HEK293T (cell line): ENCODE measurements at regions not wholly inside any gene's neighbourhood (a gene's known extent, or its start where the extent isn't known, plus 50 kb on each side); places are given as distances from the start of the nearest gene placed in this dataset.

ENCODE experiments used
- CTCF ChIA-PET: fragments of 350-600 bp; formaldehyde crosslinking; extraction: SDS; loops from one replicate; lab custom pipeline; 2021; ENCODE audit warnings: antibody characterized with exemption, inconsistent platforms; lab: Yijun Ruan, JAX
- POLR2A ChIA-PET: fragments of 350-600 bp; formaldehyde crosslinking; extraction: SDS; loops from one replicate; lab custom pipeline; 2020; ENCODE audit warnings: antibody characterized with exemption, inconsistent platforms; lab: Yijun Ruan, JAX
- DNase-seq: peaks from one replicate; pipeline ENCODE4 v3.0.0; 2012; ENCODE audit warnings: mixed read lengths; ENCODE audit errors: extremely low spot score
- ARNT ChIP-seq: fragments of 450-650 bp; IDR thresholded peaks from 2 replicates; pipeline ENCODE4 v1.6.1; 2017; ENCODE audit warnings: mild to moderate bottlenecking
- BHLHE40 ChIP-seq: fragments of 450-650 bp; IDR thresholded peaks from 2 replicates; pipeline ENCODE4 v1.6.1; 2016; ENCODE audit warnings: mild to moderate bottlenecking, moderate library complexity, borderline replicate concordance
- CTBP1 ChIP-seq: fragments of 450-650 bp; IDR thresholded peaks from 2 replicates; pipeline ENCODE4 v1.6.1; 2016; ENCODE audit warnings: borderline replicate concordance
- ELF4 ChIP-seq: fragments of 450-650 bp; IDR thresholded peaks from 2 replicates; pipeline ENCODE4 v1.6.1; 2017; ENCODE audit warnings: antibody characterized with exemption
- FOXA1 ChIP-seq: fragments of 450-650 bp; IDR thresholded peaks from 2 replicates; pipeline ENCODE4 v1.6.1; 2016; ENCODE audit warnings: mild to moderate bottlenecking
- FOXK2 ChIP-seq: fragments of 450-650 bp; IDR thresholded peaks from 2 replicates; pipeline ENCODE4 v1.6.1; 2016; ENCODE audit warnings: mild to moderate bottlenecking
- FOXM1 ChIP-seq: fragments of 450-650 bp; IDR thresholded peaks from 2 replicates; pipeline ENCODE4 v1.6.1; 2017; ENCODE audit warnings: mild to moderate bottlenecking, borderline replicate concordance
- HDGF ChIP-seq: fragments of 450-650 bp; IDR thresholded peaks from 2 replicates; pipeline ENCODE4 v1.6.1; 2017; ENCODE audit warnings: antibody characterized with exemption, borderline replicate concordance
- L3MBTL2 ChIP-seq: fragments of 450-650 bp; conservative IDR thresholded peaks from 2 replicates; pipeline ENCODE4 v1.6.1; 2016; ENCODE audit warnings: mild to moderate bottlenecking
- LEF1 ChIP-seq: fragments of 450-650 bp; IDR thresholded peaks from 2 replicates; pipeline ENCODE4 v1.6.1; 2017; ENCODE audit warnings: mild to moderate bottlenecking, borderline replicate concordance
- NFRKB ChIP-seq: fragments of 450-650 bp; IDR thresholded peaks from 2 replicates; pipeline ENCODE4 v1.6.1; 2016; ENCODE audit warnings: mild to moderate bottlenecking, moderate library complexity
- SP1 ChIP-seq: fragments of 450-650 bp; IDR thresholded peaks from 2 replicates; pipeline ENCODE4 v1.6.1; 2017
- SUZ12 ChIP-seq: fragments of 450-650 bp; IDR thresholded peaks from 2 replicates; pipeline ENCODE4 v1.6.1; 2016; ENCODE audit warnings: mild to moderate bottlenecking
- TARDBP ChIP-seq: fragments of 450-650 bp; IDR thresholded peaks from 2 replicates; pipeline ENCODE4 v1.6.1; 2016
- ZNF384 ChIP-seq: fragments of 450-650 bp; IDR thresholded peaks from 2 replicates; pipeline ENCODE4 v1.6.1; 2016
- TF ChIP-seq, protein P1 (sequence below): fragments of 450-650 bp; IDR thresholded peaks from 2 replicates; pipeline ENCODE4 v1.6.1; 2016

DNA sequence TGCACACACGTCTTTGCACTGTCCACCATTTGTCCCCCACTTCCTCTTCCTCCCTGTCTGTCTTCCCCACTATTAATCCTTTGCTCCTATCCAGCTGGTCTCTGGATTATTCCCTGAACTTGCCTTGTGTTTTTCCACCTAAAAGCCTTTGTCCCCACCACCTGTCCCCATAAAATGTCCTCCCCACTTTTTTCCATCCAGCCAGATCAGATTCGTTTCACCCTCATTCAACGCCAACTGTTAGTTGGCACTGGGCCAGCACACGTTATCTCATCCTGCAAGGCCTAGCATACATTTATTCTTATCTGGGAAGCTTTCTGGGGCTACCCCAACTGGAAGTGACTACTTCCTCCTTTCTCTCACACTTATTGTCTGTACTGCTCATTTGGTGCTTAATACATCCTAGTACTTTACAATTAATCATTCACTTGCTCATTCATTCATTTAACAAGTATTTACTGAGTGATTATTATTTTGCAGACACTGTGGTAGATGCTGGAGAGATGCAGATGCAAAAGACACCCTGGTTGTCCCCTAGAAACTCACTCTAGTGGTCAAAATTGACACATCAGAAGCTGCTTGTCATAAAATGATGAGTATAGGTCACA is 96.2 kb downstream of the RASSF10 start:
- TF ChIP-seq FOXK2 (no peak), L3MBTL2 (no peak), LEF1 (no peak), FOXA1 (no peak), SUZ12 (no peak), CTBP1 (no peak), NFRKB (no peak), ELF4 (no peak), HDGF (no peak), BHLHE40 (no peak), FOXM1 (no peak), ARNT (no peak)
- TF ChIP-seq, protein P1, sequence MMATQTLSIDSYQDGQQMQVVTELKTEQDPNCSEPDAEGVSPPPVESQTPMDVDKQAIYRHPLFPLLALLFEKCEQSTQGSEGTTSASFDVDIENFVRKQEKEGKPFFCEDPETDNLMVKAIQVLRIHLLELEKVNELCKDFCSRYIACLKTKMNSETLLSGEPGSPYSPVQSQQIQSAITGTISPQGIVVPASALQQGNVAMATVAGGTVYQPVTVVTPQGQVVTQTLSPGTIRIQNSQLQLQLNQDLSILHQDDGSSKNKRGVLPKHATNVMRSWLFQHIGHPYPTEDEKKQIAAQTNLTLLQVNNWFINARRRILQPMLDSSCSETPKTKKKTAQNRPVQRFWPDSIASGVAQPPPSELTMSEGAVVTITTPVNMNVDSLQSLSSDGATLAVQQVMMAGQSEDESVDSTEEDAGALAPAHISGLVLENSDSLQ: no peak
- no peak for DNase-seq
- POLR2A ChIA-PET: no interaction called here
- CTCF ChIA-PET: interaction anchor here (0.9 to 1.2 kb wide), 2 partner anchors 191 to 787 kb away, joined by 3 to 4 read pairs; no protein-coding TSS in a partner anchor

DNA sequence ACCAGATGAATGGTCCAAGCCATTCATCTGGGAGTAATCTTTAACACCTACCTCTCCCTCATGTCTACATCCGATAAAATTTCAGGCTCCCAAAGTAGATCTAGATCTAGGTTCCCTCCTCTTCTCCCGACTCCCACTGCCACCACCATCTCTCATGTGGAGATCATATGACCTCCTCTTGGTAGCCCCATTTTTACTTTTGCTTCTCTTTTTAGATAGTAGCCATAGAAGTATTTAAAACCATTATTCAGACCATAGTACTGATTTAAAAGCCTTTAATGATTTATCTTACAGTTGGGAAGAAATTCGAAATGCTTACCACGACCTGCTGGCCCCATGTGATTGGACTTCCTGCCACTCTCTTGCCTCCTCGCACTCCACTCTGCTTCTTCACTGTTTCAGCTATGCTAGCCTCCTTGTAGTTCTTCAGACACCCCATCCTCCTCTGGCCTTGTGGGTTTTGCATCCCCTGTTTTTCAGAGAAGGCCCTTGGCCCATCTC is 98.5 kb downstream of the RASSF10 start:
- TF ChIP-seq, protein P1: no peak
- TF ChIP-seq ZNF384 (no peak), FOXA1 (no peak), BHLHE40 (no peak)
- ChIA-PET POLR2A (no interaction called here), CTCF (no interaction called here)
- DNase-seq: no peak

- TF ChIP-seq NFRKB (no peak), SUZ12 (no peak), FOXK2 (no peak), LEF1 (no peak), ARNT (no peak), TARDBP (no peak), CTBP1 (no peak), BHLHE40 (no peak), SP1 (no peak), HDGF (no peak), ZNF384 (no peak), ELF4 (no peak), L3MBTL2 (no peak), FOXA1 (no peak), FOXM1 (no peak)
- TF ChIP-seq, protein P1: no peak
- DNase-seq: no peak
- CTCF ChIA-PET: no interaction called here
- POLR2A ChIA-PET: no interaction called here
These were observed 99.3 kb downstream of the RASSF10 start for GRCh38 chr11:13108416-13108815.

DNA sequence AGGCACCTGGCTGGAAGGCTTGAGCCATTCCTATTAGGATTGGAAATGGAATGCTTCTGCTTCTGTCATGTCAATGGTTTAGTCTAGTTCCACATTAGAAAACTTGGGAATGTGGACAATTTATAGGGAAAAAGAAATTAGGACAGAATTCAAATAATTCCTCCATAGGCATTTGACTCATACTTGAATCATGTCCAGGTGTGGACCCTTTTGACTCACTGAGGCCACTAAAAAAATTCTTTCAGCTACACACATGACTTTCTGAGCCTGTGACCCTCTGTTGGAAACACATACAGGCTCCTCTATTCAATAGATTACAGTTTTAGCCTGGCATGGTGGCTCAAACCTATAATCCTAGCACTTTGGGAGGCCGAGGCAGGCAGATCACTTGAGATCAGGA is 100.5 kb downstream of the RASSF10 start:
- ChIA-PET POLR2A (no interaction called here), CTCF (no interaction called here)
- no peak for DNase-seq
- TF ChIP-seq FOXK2 (no peak), ZNF384 (no peak), L3MBTL2 (no peak), ARNT (no peak), FOXA1 (no peak), HDGF (no peak), ELF4 (no peak), SP1 (no peak), LEF1 (no peak)
- TF ChIP-seq, protein P1: no peak

DNA sequence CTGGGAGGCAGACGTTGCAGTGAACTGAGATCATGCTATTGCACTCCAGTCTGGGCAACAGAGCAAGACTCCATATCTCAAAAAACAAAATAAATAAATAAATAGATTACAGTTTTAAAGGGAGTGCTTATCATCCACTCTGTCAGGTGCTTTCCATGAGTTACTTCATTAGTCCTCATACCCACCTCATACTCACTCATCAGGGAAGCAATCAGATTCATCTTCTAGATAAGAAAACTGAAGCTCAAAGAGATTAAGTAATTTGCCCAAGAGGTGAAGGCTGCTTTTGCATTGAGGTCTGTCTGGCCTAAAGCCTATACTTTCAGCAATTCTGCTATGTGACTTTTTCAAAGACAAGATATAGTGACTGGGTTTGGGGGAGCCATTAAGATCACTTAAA is 101.0 kb downstream of the RASSF10 start:
- POLR2A ChIA-PET: no interaction called here

More for the DNA sequence above, 101.0 kb downstream of the RASSF10 start:
- CTCF ChIA-PET: no interaction called here
- DNase-seq: no peak
- no peak for TF ChIP-seq FOXA1
- no peak for TF ChIP-seq FOXM1
- no peak for TF ChIP-seq SUZ12
- TF ChIP-seq, protein P1: no peak
- no peak for TF ChIP-seq L3MBTL2
- no peak for TF ChIP-seq NFRKB
- no peak for TF ChIP-seq ARNT
- TF ChIP-seq TARDBP: no peak
- TF ChIP-seq ZNF384: no peak
- TF ChIP-seq HDGF: no peak
- TF ChIP-seq BHLHE40: no peak
- no peak for TF ChIP-seq CTBP1
- TF ChIP-seq LEF1: no peak
- no peak for TF ChIP-seq ELF4
- TF ChIP-seq FOXK2: no peak
- no peak for TF ChIP-seq SP1
